ENCODE measurements at regions not wholly inside any gene's neighbourhood (a gene's known extent, or its start where the extent isn't known, plus 50 kb on each side); places are given as distances from the start of the nearest gene placed in this dataset.

- Histone ChIP-seq H3K4me3 (ENCODE audit: low read length, poor library complexity, severe bottlenecking) (no peak overlapping the region), H3K9ac (ENCODE audit: low read depth, low read length, poor library complexity, severe bottlenecking) (no peak overlapping the region), H4K20me1 (ENCODE audit: insufficient read depth, low read length, poor library complexity, severe bottlenecking) (no peaks in the 10 kb centered on the region), H3K9me3 (ENCODE audit: insufficient read depth, low read depth, low read length) (no peaks in the 10 kb centered on the region), H3F3A (ENCODE audit: low read depth) (no peaks in the 10 kb centered on the region), H2AFZ (ENCODE audit: low read length) (no peak overlapping the region), H3K36me3 (ENCODE audit: insufficient read depth, low read length) (no peaks in the 10 kb centered on the region), H3K4me2 (ENCODE audit: low read depth, low read length, poor library complexity, severe bottlenecking) (no peak overlapping the region), H3K9me2 (replicated peaks; ENCODE audit: low read depth, low read length) (no peaks in the 10 kb centered on the region), H3K4me1 (ENCODE audit: insufficient read depth, low read length, poor library complexity, severe bottlenecking) (no peaks in the 10 kb centered on the region), H3K27me3 (ENCODE audit: insufficient read depth, low read length, poor library complexity, severe bottlenecking) (no peaks in the 10 kb centered on the region), H3K79me2 (ENCODE audit: insufficient read depth, low read length) (no peaks in the 10 kb centered on the region)
- TF ChIP-seq EZH2phosphoT487 (IDR thresholded peaks at IDR 0.05; ENCODE audit: borderline replicate concordance): no peak
- no peak for TF ChIP-seq CTCF (conservative IDR thresholded peaks at IDR 0.05; ENCODE audit: low read length)
Measured at GRCh38 chr15:95346721-95347475, 983.6 kb upstream of the NR2F2 start.

- no peaks in the 10 kb centered on the region for H3K4me1 ChIP-seq (ENCODE audit: insufficient read depth, low read length, poor library complexity, severe bottlenecking)
- no peak overlapping the region for H3K9ac ChIP-seq (ENCODE audit: low read depth, low read length, poor library complexity, severe bottlenecking)
- TF ChIP-seq CTCF (conservative IDR thresholded peaks at IDR 0.05; ENCODE audit: low read length) (no peak), EZH2phosphoT487 (IDR thresholded peaks at IDR 0.05; ENCODE audit: borderline replicate concordance) (no peak)
- no peaks in the 10 kb centered on the region for H4K20me1 ChIP-seq (ENCODE audit: insufficient read depth, low read length, poor library complexity, severe bottlenecking)
- H3K4me2 ChIP-seq (ENCODE audit: low read depth, low read length, poor library complexity, severe bottlenecking): no peak overlapping the region
- no peaks in the 10 kb centered on the region for H3K79me2 ChIP-seq (ENCODE audit: insufficient read depth, low read length)
- no peaks in the 10 kb centered on the region for H3K27me3 ChIP-seq (ENCODE audit: insufficient read depth, low read length, poor library complexity, severe bottlenecking)
- no peaks in the 10 kb centered on the region for H3K9me2 ChIP-seq (replicated peaks; ENCODE audit: low read depth, low read length)
- H3F3A ChIP-seq (ENCODE audit: low read depth): no peaks in the 10 kb centered on the region
- H3K9me3 ChIP-seq (ENCODE audit: insufficient read depth, low read depth, low read length): no peaks in the 10 kb centered on the region
- H3K36me3 ChIP-seq (ENCODE audit: insufficient read depth, low read length): no peaks in the 10 kb centered on the region
- H3K4me3 ChIP-seq (ENCODE audit: low read length, poor library complexity, severe bottlenecking): no peak overlapping the region
- H2AFZ ChIP-seq (ENCODE audit: low read length): no peak overlapping the region
Measured at GRCh38 chr15:95347837-95348236, 982.7 kb upstream of the NR2F2 start.

GRCh38 chr15:95350908-95351307 lies 979.6 kb upstream of the NR2F2 start:
- no peaks in the 10 kb centered on the region for H4K20me1 ChIP-seq (ENCODE audit: insufficient read depth, low read length, poor library complexity, severe bottlenecking)
- TF ChIP-seq CTCF (conservative IDR thresholded peaks at IDR 0.05; ENCODE audit: low read length): no peak
- no peak for TF ChIP-seq EZH2phosphoT487 (IDR thresholded peaks at IDR 0.05; ENCODE audit: borderline replicate concordance)
- no peak overlapping the region for H3K4me2 ChIP-seq (ENCODE audit: low read depth, low read length, poor library complexity, severe bottlenecking)
- no peaks in the 10 kb centered on the region for H3K27me3 ChIP-seq (ENCODE audit: insufficient read depth, low read length, poor library complexity, severe bottlenecking)
- no peak overlapping the region for H3K4me3 ChIP-seq (ENCODE audit: low read length, poor library complexity, severe bottlenecking)
- no peak overlapping the region for H2AFZ ChIP-seq (ENCODE audit: low read length)
- no peak overlapping the region for H3K9ac ChIP-seq (ENCODE audit: low read depth, low read length, poor library complexity, severe bottlenecking)
- no peaks in the 10 kb centered on the region for H3K79me2 ChIP-seq (ENCODE audit: insufficient read depth, low read length)
- H3F3A ChIP-seq (ENCODE audit: low read depth): no peaks in the 10 kb centered on the region
- no peaks in the 10 kb centered on the region for H3K36me3 ChIP-seq (ENCODE audit: insufficient read depth, low read length)
- H3K4me1 ChIP-seq (ENCODE audit: insufficient read depth, low read length, poor library complexity, severe bottlenecking): no peaks in the 10 kb centered on the region
- no peaks in the 10 kb centered on the region for H3K9me3 ChIP-seq (ENCODE audit: insufficient read depth, low read depth, low read length)
- H3K9me2 ChIP-seq (replicated peaks; ENCODE audit: low read depth, low read length): no peaks in the 10 kb centered on the region
